AG04449 (cell line): ENCODE measurements at regions not wholly inside any gene's neighbourhood (a gene's known extent, or its start where the extent isn't known, plus 50 kb on each side); places are given as distances from the start of the nearest gene placed in this dataset.

Source experiments
- CTCF ChIA-PET: fragments of 350-600 bp; formaldehyde crosslinking; extraction: SDS; loops from one replicate; lab custom pipeline; 2021; ENCODE audit warnings: antibody characterized with exemption; lab: Yijun Ruan, JAX
- POLR2A ChIA-PET: fragments of 400-600, 350-600 bp; formaldehyde crosslinking; extraction: SDS; loops from one replicate; lab custom pipeline; 2020; ENCODE audit warnings: antibody characterized with exemption, inconsistent platforms; lab: Yijun Ruan, JAX
- DNase-seq: peaks from one replicate; pipeline ENCODE4 v3.0.0-alpha.2; 2010; ENCODE audit warnings: low read depth, low spot score
- H3K4me3 ChIP-seq: 2 replicates; pipeline ENCODE4 v1.5.1; 2011; ENCODE audit warnings: low read depth, mild to moderate bottlenecking, control low read depth, low read length
- TF ChIP-seq, protein P1 (sequence below): IDR thresholded peaks from one replicate; pipeline ENCODE4 v1.5.1; 2011; ENCODE audit warnings: mild to moderate bottlenecking, moderate library complexity, low read length, control low read depth, inconsistent platforms; ENCODE audit not compliant: insufficient read depth; ENCODE audit errors: missing control alignments

DNA sequence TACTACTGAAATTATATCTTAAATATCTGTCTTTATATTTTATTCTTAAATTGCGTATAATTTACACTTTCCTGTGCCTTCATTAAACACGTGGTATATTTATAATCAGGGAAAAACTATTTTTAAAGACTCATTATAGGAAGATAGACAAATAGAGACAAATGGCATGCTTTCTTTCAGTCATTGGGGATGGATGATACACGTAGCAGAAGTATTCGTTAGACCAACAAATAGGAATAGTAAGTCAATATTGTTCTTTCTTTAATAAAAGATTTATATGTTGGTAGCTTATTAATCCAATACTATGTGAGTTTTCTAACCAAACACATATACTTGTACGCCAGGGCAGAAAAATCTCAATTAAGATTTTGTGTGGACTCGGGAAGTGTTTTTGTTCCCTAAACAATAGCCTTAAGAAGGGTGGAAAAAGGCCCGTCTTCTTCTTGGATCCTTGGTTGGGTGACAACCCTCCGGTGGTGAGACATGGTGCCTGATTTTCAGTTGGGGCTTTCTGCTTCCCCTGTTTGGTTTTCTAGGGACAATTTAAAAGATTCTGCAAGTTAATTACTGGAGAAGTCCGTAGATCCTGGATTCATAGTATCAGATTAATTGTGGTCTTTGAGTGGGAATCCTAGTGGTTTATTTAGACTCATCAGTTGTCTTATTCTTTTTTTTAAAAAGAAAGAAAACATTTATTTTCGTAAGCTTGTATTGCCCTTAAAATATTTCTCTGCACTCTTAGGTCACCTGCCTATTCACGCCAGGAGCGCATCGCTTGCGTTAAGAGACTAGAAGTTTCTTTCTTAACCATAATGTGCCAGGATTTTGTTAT, 83.5 kb upstream of the WNT7B start:
- TF ChIP-seq, protein P1, sequence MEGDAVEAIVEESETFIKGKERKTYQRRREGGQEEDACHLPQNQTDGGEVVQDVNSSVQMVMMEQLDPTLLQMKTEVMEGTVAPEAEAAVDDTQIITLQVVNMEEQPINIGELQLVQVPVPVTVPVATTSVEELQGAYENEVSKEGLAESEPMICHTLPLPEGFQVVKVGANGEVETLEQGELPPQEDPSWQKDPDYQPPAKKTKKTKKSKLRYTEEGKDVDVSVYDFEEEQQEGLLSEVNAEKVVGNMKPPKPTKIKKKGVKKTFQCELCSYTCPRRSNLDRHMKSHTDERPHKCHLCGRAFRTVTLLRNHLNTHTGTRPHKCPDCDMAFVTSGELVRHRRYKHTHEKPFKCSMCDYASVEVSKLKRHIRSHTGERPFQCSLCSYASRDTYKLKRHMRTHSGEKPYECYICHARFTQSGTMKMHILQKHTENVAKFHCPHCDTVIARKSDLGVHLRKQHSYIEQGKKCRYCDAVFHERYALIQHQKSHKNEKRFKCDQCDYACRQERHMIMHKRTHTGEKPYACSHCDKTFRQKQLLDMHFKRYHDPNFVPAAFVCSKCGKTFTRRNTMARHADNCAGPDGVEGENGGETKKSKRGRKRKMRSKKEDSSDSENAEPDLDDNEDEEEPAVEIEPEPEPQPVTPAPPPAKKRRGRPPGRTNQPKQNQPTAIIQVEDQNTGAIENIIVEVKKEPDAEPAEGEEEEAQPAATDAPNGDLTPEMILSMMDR: no peak
- no peak overlapping the region for H3K4me3 ChIP-seq
- DNase-seq: no peak
- POLR2A ChIA-PET: no interaction called here
- CTCF ChIA-PET: interaction anchor here (1.3 kb wide), 1 partner anchor 54 kb away, joined by 7 read pairs; no protein-coding TSS in a partner anchor

DNA sequence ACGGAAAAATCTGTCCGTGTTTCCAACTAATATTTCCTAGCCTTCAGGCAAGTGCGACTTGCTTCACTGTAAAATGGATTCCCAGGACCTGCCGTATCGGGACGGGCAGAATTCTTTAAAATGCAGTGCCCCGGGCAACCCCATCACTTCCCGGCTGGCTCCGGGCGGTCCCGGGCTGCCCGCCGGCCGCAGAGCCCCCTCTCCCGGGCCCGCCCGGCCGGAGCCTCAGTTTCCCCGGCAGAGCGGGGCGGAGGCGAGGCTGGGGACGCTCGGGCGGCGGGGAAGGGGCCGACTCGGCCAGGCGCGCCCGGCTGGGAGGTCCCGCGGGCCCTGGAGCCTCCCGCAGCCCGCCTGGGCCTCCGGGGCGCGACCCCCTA, 84.2 kb upstream of the WNT7B start:
- DNase-seq: no peak
- TF ChIP-seq, protein P1: no peak
- no peak overlapping the region for H3K4me3 ChIP-seq
- ChIA-PET CTCF (interaction anchor here (1.3 kb wide), 1 partner anchor 55 kb away, joined by 7 read pairs; no protein-coding TSS in a partner anchor), POLR2A (no interaction called here)

DNA sequence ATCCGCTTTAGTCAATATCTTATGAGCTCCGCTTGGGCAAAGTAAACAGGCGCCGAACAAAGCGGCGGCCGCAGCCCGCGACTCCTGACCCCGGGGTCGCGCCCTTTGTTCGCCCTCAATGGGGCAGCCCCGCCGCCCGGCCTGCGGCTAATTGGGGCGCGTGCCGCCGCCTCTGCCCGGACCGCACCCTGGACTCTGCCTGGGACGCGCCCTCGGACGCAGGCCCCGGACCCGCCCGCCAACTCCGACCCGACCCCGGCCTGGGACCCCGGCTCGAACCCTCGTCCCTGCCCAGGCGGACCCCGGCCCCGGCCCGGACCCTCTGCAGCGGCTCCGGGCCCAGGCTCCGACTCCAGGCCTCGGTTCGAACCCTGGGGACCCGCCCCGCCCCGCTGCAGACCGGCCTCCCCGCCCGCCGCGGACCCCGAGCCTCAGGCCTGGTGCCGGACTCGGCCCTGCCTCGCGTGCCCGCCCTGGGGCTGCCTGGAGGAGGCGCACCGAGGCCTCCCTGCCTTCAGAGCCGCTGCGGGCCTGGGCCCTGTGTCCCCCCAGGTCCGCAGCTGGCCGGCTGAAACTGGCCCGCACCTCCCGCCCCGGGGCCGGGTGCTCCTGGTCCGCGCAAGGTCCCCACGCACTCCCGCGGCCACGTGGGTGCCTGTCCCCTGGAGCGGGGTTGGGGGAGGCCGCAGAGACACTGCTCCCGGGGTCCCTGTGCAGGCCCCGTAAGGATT, 84.7 kb upstream of the WNT7B start:
- TF ChIP-seq, protein P1: no peak
- ChIA-PET POLR2A (no interaction called here), CTCF (no interaction called here)
- no peak overlapping the region for H3K4me3 ChIP-seq
- no peak for DNase-seq

DNA sequence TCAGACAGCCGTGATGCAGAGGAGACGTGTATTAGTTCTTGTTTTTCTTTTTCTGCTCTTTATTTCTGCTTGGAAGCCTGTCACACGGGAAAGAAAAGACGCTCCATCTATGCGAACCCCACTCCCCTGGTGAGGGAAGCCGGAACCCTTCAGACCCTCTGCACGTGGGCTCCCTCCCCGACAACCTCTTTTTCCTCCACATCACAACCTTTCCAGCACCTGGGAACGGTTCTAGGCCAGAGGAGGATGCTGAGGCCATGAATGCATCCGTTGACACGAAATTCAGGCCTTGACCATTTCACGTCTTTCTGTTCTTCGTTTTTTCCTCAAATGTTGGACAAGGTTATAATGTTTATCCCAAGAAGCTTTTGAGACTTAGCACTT, 85.3 kb upstream of the WNT7B start:
- CTCF ChIA-PET: interaction anchor here (1.0 kb wide), 1 partner anchor 56 kb away, joined by 3 read pairs; no protein-coding TSS in a partner anchor
- TF ChIP-seq, protein P1: no peak
- H3K4me3 ChIP-seq: no peak overlapping the region
- POLR2A ChIA-PET: no interaction called here
- no peak for DNase-seq

DNA sequence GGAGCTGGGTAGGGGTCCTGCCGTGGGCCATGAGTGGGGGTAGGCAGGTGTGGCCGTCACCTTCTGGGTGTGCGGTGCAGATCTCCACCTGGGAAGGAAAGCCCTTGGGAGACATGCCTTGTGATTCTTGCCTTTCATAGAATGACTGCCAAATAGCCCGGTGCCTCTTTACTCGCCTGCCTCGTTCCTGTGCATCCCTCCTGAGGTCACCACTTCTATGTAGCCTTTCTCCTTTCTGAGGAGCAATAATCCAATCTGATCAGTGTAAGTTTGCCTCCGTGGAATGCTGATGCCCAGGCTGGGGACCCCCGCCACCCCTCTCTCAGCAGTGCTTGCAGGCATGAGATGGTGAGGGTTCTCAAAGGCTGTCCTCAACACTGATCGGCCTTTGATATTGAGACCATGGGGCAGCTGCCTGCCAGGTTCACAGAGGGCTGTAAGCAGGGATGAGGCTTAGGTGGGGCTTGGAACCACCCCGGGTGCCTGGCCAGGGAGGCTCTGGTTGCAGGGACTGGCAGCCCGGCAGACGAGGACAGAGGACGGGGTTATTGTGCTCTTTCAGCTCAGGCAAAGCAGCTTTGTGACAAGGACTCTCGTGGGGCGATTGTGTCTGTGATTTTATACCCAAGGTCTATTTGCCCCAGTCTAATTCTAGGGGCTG, 86.1 kb upstream of the WNT7B start:
- DNase-seq: no peak
- no peak overlapping the region for H3K4me3 ChIP-seq
- CTCF ChIA-PET: interaction anchor here (1.0 to 1.1 kb wide), 3 partner anchors 27 to 69 kb away, joined by 3 to 5 read pairs (median 4); no protein-coding TSS in a partner anchor
- POLR2A ChIA-PET: no interaction called here
- TF ChIP-seq, protein P1: no peak
